ENCODE measurements at regions not wholly inside any gene's neighbourhood (a gene's known extent, or its start where the extent isn't known, plus 50 kb on each side); places are given as distances from the start of the nearest gene placed in this dataset.
"Not testable (repeated sequence)": the region's sequence is repeated elsewhere in the genome, so short reads cannot be mapped to it uniquely, and the experiment has no call there.

- Histone ChIP-seq H3K36me3 (ENCODE audit: low read depth, missing control alignments) (no peaks in the 10 kb centered on the region), H3K27ac (no peak overlapping the region), H3K4me1 (no peaks in the 10 kb centered on the region), H3K27me3 (no peaks in the 10 kb centered on the region), H3K4me3 (no peak overlapping the region), H3K9me3 (no peaks in the 10 kb centered on the region)
- no peak for DNase-seq
- intact Hi-C loops (cut with DNase I; ENCODE audit: low total_unique reads) = no loop called here
- TF ChIP-seq CTCF (IDR thresholded peaks at IDR 0.05) = no peak
- TF ChIP-seq POLR2A (IDR thresholded peaks at IDR 0.05) = no peak
- 80 to 81% methylated on average over 4 to 13 of the region's 13 CpGs for WGBS, 2 donors
Observed at GRCh38 chr14:103232031-103232808, 101.8 kb upstream of the EIF5 start.

- 94 to 98% methylated on average over 13 to 16 of the region's 16 CpGs for WGBS, 2 donors
- intact Hi-C loops (cut with DNase I; ENCODE audit: low total_unique reads) = no loop called here
- DNase-seq = no peak
- no peak for TF ChIP-seq POLR2A (IDR thresholded peaks at IDR 0.05)
- Histone ChIP-seq H3K4me1 (no peaks in the 10 kb centered on the region), H3K27me3 (no peaks in the 10 kb centered on the region), H3K4me3 (no peak overlapping the region), H3K36me3 (ENCODE audit: low read depth, missing control alignments) (no peaks in the 10 kb centered on the region), H3K27ac (no peak overlapping the region), H3K9me3 (no peaks in the 10 kb centered on the region)
Observed at GRCh38 chr14:103232831-103233319, 101.2 kb upstream of the EIF5 start.

- Histone ChIP-seq H3K27ac (no peak overlapping the region), H3K4me1 (no peaks in the 10 kb centered on the region), H3K4me3 (no peak overlapping the region), H3K27me3 (no peaks in the 10 kb centered on the region), H3K9me3 (no peaks in the 10 kb centered on the region), H3K36me3 (ENCODE audit: low read depth, missing control alignments) (no peaks in the 10 kb centered on the region)
- WGBS, 2 donors = 99 to 100% methylated on average over 2 to 3 of the region's 3 CpGs
- no peak for DNase-seq
- intact Hi-C loops (cut with DNase I; ENCODE audit: low total_unique reads) = no loop called here
- TF ChIP-seq POLR2A (IDR thresholded peaks at IDR 0.05) = no peak
- TF ChIP-seq CTCF (IDR thresholded peaks at IDR 0.05) = no peak
Observed at GRCh38 chr14:103233328-103233727, 100.7 kb upstream of the EIF5 start.

- WGBS, 2 donors = 76 to 79% methylated on average over 9 of the region's 9 CpGs
- H3K4me3 ChIP-seq; intact Hi-C loops (cut with DNase I; ENCODE audit: low total_unique reads); H3K27ac ChIP-seq; DNase-seq; H3K4me1 ChIP-seq; H3K36me3 ChIP-seq (ENCODE audit: low read depth, missing control alignments); H3K9me3 ChIP-seq; H3K27me3 ChIP-seq: not testable (repeated sequence)
Observed at GRCh38 chr14:103234826-103235225, 99.2 kb upstream of the EIF5 start.

GRCh38 chr14:103235506-103235905 is 98.5 kb upstream of the EIF5 start:
- intact Hi-C loops (cut with DNase I; ENCODE audit: low total_unique reads); H3K36me3 ChIP-seq (ENCODE audit: low read depth, missing control alignments); H3K27ac ChIP-seq; H3K4me3 ChIP-seq; DNase-seq; H3K4me1 ChIP-seq; H3K27me3 ChIP-seq; H3K9me3 ChIP-seq: not testable (repeated sequence)
- WGBS, 2 donors = 48 to 51% methylated on average over 5 of the region's 5 CpGs

GRCh38 chr14:103239751-103240150 is 94.3 kb upstream of the EIF5 start:
- WGBS, 2 donors = 95 to 96% methylated on average over 6 of the region's 6 CpGs
- no peak overlapping the region for H3K27ac ChIP-seq
- DNase-seq = no peak
- H3K36me3 ChIP-seq (ENCODE audit: low read depth, missing control alignments) = no peaks in the 10 kb centered on the region
- no peak for TF ChIP-seq POLR2A (IDR thresholded peaks at IDR 0.05)
- no peak for TF ChIP-seq CTCF (IDR thresholded peaks at IDR 0.05)
- H3K27me3 ChIP-seq = no peaks in the 10 kb centered on the region
- H3K9me3 ChIP-seq = no peaks in the 10 kb centered on the region
- intact Hi-C loops (cut with DNase I; ENCODE audit: low total_unique reads) = no loop called here
- no peaks in the 10 kb centered on the region for H3K4me1 ChIP-seq
- no peak overlapping the region for H3K4me3 ChIP-seq

Data from testis (tissue), 2 donors.